Stimulated activated CD8-positive, alpha-beta memory T cell treated with anti-CD3 and anti-CD28 coated beads, Interleukin-15, amount 100 ng/mL, for 48 hours (primary cell): ENCODE measurements at regions not wholly inside any gene's neighbourhood (a gene's known extent, or its start where the extent isn't known, plus 50 kb on each side); places are given as distances from the start of the nearest gene placed in this dataset.

Experiments used
- DNase-seq, 2 donors: peaks; one replicate each; pipeline ENCODE4 v3.0.0-alpha.2; 2020; ENCODE audit warnings: low read depth in 2 of 2

- DNase-seq = no peak
Observed at GRCh38 chr3:66165660-66166059, 55.1 kb upstream of the SLC25A26 start.

- DNase-seq = no peak
Observed at GRCh38 chr3:66164155-66164554, 56.6 kb upstream of the SLC25A26 start.

- no peak for DNase-seq
Observed at GRCh38 chr3:66163222-66163621, 57.6 kb upstream of the SLC25A26 start.

- no peak for DNase-seq
Observed at GRCh38 chr3:66162766-66163165, 58.0 kb upstream of the SLC25A26 start.

GRCh38 chr3:66158933-66159683, 61.7 kb upstream of the SLC25A26 start:
- no peak for DNase-seq

- DNase-seq = no peak
Observed at GRCh38 chr3:66154444-66154861, 66.3 kb upstream of the SLC25A26 start.

GRCh38 chr3:66153481-66154443, 67.0 kb upstream of the SLC25A26 start:
- DNase-seq = no peak

- no peak for DNase-seq
Observed at GRCh38 chr3:66152336-66152735, 68.5 kb upstream of the SLC25A26 start.

- no peak for DNase-seq
Observed at GRCh38 chr3:66150977-66151376, 69.8 kb upstream of the SLC25A26 start.

- no peak for DNase-seq
Observed at GRCh38 chr3:66149269-66149668, 71.5 kb upstream of the SLC25A26 start.

GRCh38 chr3:66145408-66145733, 75.4 kb upstream of the SLC25A26 start:
- no peak for DNase-seq

GRCh38 chr3:66144568-66145407, 76.0 kb upstream of the SLC25A26 start:
- DNase-seq = no peak

- no peak for DNase-seq
Observed at GRCh38 chr3:66142079-66142478, 78.7 kb upstream of the SLC25A26 start.

- DNase-seq = no peak
Observed at GRCh38 chr3:66140743-66141372, 79.9 kb upstream of the SLC25A26 start.

- DNase-seq = no peak
Observed at GRCh38 chr3:66140106-66140505, 80.7 kb upstream of the SLC25A26 start.

GRCh38 chr3:66139415-66139814, 81.4 kb upstream of the SLC25A26 start:
- DNase-seq = no peak

GRCh38 chr3:66138336-66139313, 82.2 kb upstream of the SLC25A26 start:
- DNase-seq = peak in 1 of 2 donors; percentile 4

- DNase-seq = no peak
Observed at GRCh38 chr3:66136597-66136996, 84.2 kb upstream of the SLC25A26 start.

GRCh38 chr3:66133853-66134445, 86.9 kb upstream of the SLC25A26 start:
- DNase-seq = no peak
